OCI-LY7 (cell line): ENCODE measurements at regions not wholly inside any gene's neighbourhood (a gene's known extent, or its start where the extent isn't known, plus 50 kb on each side); places are given as distances from the start of the nearest gene placed in this dataset.

Experiments used
- EZH2phosphoT487 ChIP-seq: fragments of 200-600 bp; sonication (generic); IDR thresholded peaks from 2 replicates; pipeline ENCODE4 v1.6.1; 2018; ENCODE audit warnings: low read depth, borderline replicate concordance, mild to moderate bottlenecking, mixed run types, antibody characterized with exemption, low read length, moderate library complexity, mixed read lengths
- TF ChIP-seq, protein P1 (sequence below): fragments of 200-600 bp; sonication (generic); conservative IDR thresholded peaks from 2 replicates; pipeline ENCODE4 v1.5.1; 2014; ENCODE audit warnings: mild to moderate bottlenecking, antibody characterized with exemption, low read length, moderate library complexity, mixed read lengths

DNA sequence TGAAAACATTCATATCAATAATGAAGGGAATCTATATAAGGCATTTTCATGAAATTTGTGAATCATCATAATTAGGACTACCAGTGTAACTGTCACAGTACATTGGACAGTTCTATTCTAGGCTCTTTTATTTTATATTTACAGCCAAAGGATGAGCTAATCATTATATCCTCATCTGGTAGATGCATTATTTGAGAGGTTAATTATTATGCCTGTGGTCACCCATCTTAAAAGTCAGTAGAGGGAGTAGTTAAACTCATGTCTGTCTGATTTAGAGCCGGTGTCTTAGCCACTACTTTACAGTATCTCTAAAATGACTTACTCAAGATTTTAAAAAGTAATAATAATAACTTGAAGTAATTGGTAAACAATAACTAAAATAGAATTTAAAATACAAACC is 899.3 kb upstream of the MAP3K7 start:
- TF ChIP-seq, protein P1, sequence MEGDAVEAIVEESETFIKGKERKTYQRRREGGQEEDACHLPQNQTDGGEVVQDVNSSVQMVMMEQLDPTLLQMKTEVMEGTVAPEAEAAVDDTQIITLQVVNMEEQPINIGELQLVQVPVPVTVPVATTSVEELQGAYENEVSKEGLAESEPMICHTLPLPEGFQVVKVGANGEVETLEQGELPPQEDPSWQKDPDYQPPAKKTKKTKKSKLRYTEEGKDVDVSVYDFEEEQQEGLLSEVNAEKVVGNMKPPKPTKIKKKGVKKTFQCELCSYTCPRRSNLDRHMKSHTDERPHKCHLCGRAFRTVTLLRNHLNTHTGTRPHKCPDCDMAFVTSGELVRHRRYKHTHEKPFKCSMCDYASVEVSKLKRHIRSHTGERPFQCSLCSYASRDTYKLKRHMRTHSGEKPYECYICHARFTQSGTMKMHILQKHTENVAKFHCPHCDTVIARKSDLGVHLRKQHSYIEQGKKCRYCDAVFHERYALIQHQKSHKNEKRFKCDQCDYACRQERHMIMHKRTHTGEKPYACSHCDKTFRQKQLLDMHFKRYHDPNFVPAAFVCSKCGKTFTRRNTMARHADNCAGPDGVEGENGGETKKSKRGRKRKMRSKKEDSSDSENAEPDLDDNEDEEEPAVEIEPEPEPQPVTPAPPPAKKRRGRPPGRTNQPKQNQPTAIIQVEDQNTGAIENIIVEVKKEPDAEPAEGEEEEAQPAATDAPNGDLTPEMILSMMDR, result no peak
- TF ChIP-seq EZH2phosphoT487, result no peak
